Activated gamma-delta T cell treated with Interleukin-2 at 50 U/mL for 16 hours (primary cell): ENCODE measurements at regions not wholly inside any gene's neighbourhood (a gene's known extent, or its start where the extent isn't known, plus 50 kb on each side); places are given as distances from the start of the nearest gene placed in this dataset.
"Not testable (repeated sequence)": the region's sequence is repeated elsewhere in the genome, so short reads cannot be mapped to it uniquely, and the experiment has no call there.

Experiments used
- DNase-seq: peaks from one replicate; pipeline ENCODE4 v3.0.0-alpha.2; 2020

- no peak for DNase-seq
Observed at GRCh38 chr16:60949800-60950199, 1086.4 kb downstream of the CDH8 start.

- DNase-seq: no peak
Observed at GRCh38 chr16:60945225-60945624, 1091.0 kb downstream of the CDH8 start.

GRCh38 chr16:60936189-60936588 is 1100.0 kb downstream of the CDH8 start:
- DNase-seq: not testable (repeated sequence)

GRCh38 chr16:60932600-60932999 is 1103.6 kb downstream of the CDH8 start:
- DNase-seq: no peak

GRCh38 chr16:60930291-60930690 is 1105.9 kb downstream of the CDH8 start:
- no peak for DNase-seq

GRCh38 chr16:60922920-60923319 is 1113.3 kb downstream of the CDH8 start:
- no peak for DNase-seq

GRCh38 chr16:60914334-60914733 is 1121.9 kb downstream of the CDH8 start:
- DNase-seq: no peak

GRCh38 chr16:60907645-60908044 is 1128.6 kb downstream of the CDH8 start:
- DNase-seq: no peak

GRCh38 chr16:60905811-60906210 is 1130.4 kb downstream of the CDH8 start:
- no peak for DNase-seq

GRCh38 chr16:60902114-60902513 is 1134.1 kb downstream of the CDH8 start:
- DNase-seq: no peak

- DNase-seq: no peak
Observed at GRCh38 chr16:60882816-60883215, 1153.4 kb downstream of the CDH8 start.

GRCh38 chr16:60852635-60853034 is 1183.6 kb downstream of the CDH8 start:
- DNase-seq: no peak

- DNase-seq: no peak
Observed at GRCh38 chr16:60821661-60822060, 1214.6 kb downstream of the CDH8 start.

GRCh38 chr16:60820361-60820760 is 1215.9 kb downstream of the CDH8 start:
- no peak for DNase-seq

- no peak for DNase-seq
Observed at GRCh38 chr16:60818465-60818864, 1217.8 kb downstream of the CDH8 start.

- no peak for DNase-seq
Observed at GRCh38 chr16:60816461-60816860, 1219.8 kb downstream of the CDH8 start.

GRCh38 chr16:60815865-60816264 is 1220.4 kb downstream of the CDH8 start:
- no peak for DNase-seq

- no peak for DNase-seq
Observed at GRCh38 chr16:60815033-60815432, 1221.2 kb downstream of the CDH8 start.

- no peak for DNase-seq
Observed at GRCh38 chr16:60811657-60812056, 1224.6 kb downstream of the CDH8 start.

- DNase-seq: no peak
Observed at GRCh38 chr16:60811051-60811608, 1225.1 kb downstream of the CDH8 start.

GRCh38 chr16:60810250-60810649 is 1226.0 kb downstream of the CDH8 start:
- no peak for DNase-seq

- DNase-seq: no peak
Observed at GRCh38 chr16:60792437-60792836, 1243.8 kb downstream of the CDH8 start.

GRCh38 chr16:60788631-60789030 is 1247.6 kb downstream of the CDH8 start:
- DNase-seq: no peak

- no peak for DNase-seq
Observed at GRCh38 chr16:60776281-60776680, 1260.0 kb downstream of the CDH8 start.

- no peak for DNase-seq
Observed at GRCh38 chr16:60771138-60771537, 1265.1 kb downstream of the CDH8 start.

GRCh38 chr16:60770384-60770783 is 1265.9 kb downstream of the CDH8 start:
- DNase-seq: not testable (repeated sequence)
